Tibial nerve (tissue), 4 donors: ENCODE measurements at regions not wholly inside any gene's neighbourhood (a gene's known extent, or its start where the extent isn't known, plus 50 kb on each side); places are given as distances from the start of the nearest gene placed in this dataset.

ENCODE experiments used
- DNase-seq, 2 donors: peaks; one replicate each; pipeline ENCODE4 v3.0.0-alpha.2; 2019; ENCODE audit warnings: low spot score in 2 of 2
- H3K27ac ChIP-seq, 4 donors: fragments of 200-600 bp; sonication (generic) in 3 of 4; one replicate each; pipeline ENCODE4 v1.5.1; 2017 to 2019; ENCODE audit warnings: mild to moderate bottlenecking in 1 of 4
- H3K27me3 ChIP-seq, 2 donors: fragments of 200-600 bp; sonication (generic) in 1 of 2; one replicate each; pipeline versions ENCODE4 v1.5.1 to v1.6.0; 2017 to 2019
- H3K36me3 ChIP-seq, 3 donors: fragments of 200-600 bp; sonication (generic); one replicate each; pipeline ENCODE4 v1.5.1; 2018 to 2019
- H3K4me1 ChIP-seq, 4 donors: fragments of 200-600 bp; sonication (generic) in 3 of 4; one replicate each; pipeline ENCODE4 v1.5.1; 2017 to 2019
- H3K4me3 ChIP-seq, 4 donors: fragments of 200-600 bp; sonication (generic) in 3 of 4; one replicate each; pipeline ENCODE4 v1.5.1; 2017 to 2019; ENCODE audit warnings: mild to moderate bottlenecking in 1 of 4, moderate library complexity in 1 of 4
- H3K9me3 ChIP-seq, 4 donors: fragments of 200-600 bp; sonication (generic) in 3 of 4; one replicate each; pipeline ENCODE4 v1.5.1; 2017 to 2019
- CTCF ChIP-seq, 5 experiments: fragments of 200-600 bp in 3 of 5; fragments of 450-650 bp in 2 of 5; sonication (generic) in 3 of 5; IDR thresholded peaks; one replicate each; pipeline ENCODE4 v1.5.1; 2016 to 2019; ENCODE audit warnings: antibody characterized with exemption in 5 of 5, mild to moderate bottlenecking in 3 of 5, moderate library complexity in 2 of 5
- EP300 ChIP-seq, 2 donors: sonication (generic); formaldehyde crosslinking; IDR thresholded peaks; one replicate each; pipeline ENCODE4 v1.6.1; 2017; ENCODE audit warnings: antibody characterized with exemption in 2 of 2, mild to moderate bottlenecking in 1 of 2
- POLR2A ChIP-seq, 2 donors: fragments of 450-650 bp; IDR thresholded peaks; one replicate each; pipeline ENCODE4 v1.6.1; 2017; ENCODE audit warnings: antibody characterized with exemption in 2 of 2, mild to moderate bottlenecking in 2 of 2, moderate library complexity in 2 of 2
- WGBS, 2 donors: methylation state at CpG; one replicate each; pipeline ENCODE4 v1.1.5; 2018; 5-methylcytosine and 5-hydroxymethylcytosine counted together

GRCh38 chr2:118207889-118208288, 119.6 kb downstream of the INSIG2 start:
- TF ChIP-seq EP300 (IDR thresholded peaks at IDR 0.05) (no peak), POLR2A (IDR thresholded peaks at IDR 0.05) (no peak), CTCF (IDR thresholded peaks at IDR 0.05) (no peak)
- 67 to 77% methylated on average over 3 to 5 of the region's 5 CpGs for WGBS, 2 donors
- Histone ChIP-seq H3K27ac (no peak overlapping the region), H3K4me1 (no peaks in the 10 kb centered on the region), H3K27me3 (peaks cover 0 to 7% of the 10 kb centered on the region in 2 donors), H3K9me3 (no peaks in the 10 kb centered on the region), H3K36me3 (no peaks in the 10 kb centered on the region), H3K4me3 (no peak overlapping the region)
- no peak for DNase-seq

- H3K27me3 ChIP-seq: peaks cover 0 to 4% of the 10 kb centered on the region in 2 donors
- H3K9me3 ChIP-seq: no peaks in the 10 kb centered on the region
- no peak overlapping the region for H3K27ac ChIP-seq
- no peaks in the 10 kb centered on the region for H3K4me1 ChIP-seq
- no peak overlapping the region for H3K4me3 ChIP-seq
- WGBS, 2 donors: 49 to 51% methylated on average over 8 of the region's 8 CpGs
- DNase-seq: peak in 1 of 2 donors; percentile 32
- TF ChIP-seq CTCF (IDR thresholded peaks at IDR 0.05): peak; percentile 39 to 75 (median 55)
- no peak for TF ChIP-seq EP300 (IDR thresholded peaks at IDR 0.05)
- no peaks in the 10 kb centered on the region for H3K36me3 ChIP-seq
These were observed 114.5 kb downstream of the INSIG2 start for GRCh38 chr2:118202707-118203303.

GRCh38 chr2:118198268-118198667, 110.0 kb downstream of the INSIG2 start:
- H3K27me3 ChIP-seq: no peaks in the 10 kb centered on the region
- no peaks in the 10 kb centered on the region for H3K36me3 ChIP-seq
- DNase-seq: no peak
- no peak overlapping the region for H3K27ac ChIP-seq
- no peaks in the 10 kb centered on the region for H3K4me1 ChIP-seq
- WGBS, 2 donors: 71 to 87% methylated on average over 1 of the region's 1 CpG
- TF ChIP-seq CTCF (IDR thresholded peaks at IDR 0.05) (no peak), POLR2A (IDR thresholded peaks at IDR 0.05) (no peak), EP300 (IDR thresholded peaks at IDR 0.05) (no peak)
- H3K9me3 ChIP-seq: no peaks in the 10 kb centered on the region
- no peak overlapping the region for H3K4me3 ChIP-seq

- 63 to 69% methylated on average over 2 of the region's 2 CpGs for WGBS, 2 donors
- no peaks in the 10 kb centered on the region for H3K27me3 ChIP-seq
These were observed 108.9 kb downstream of the INSIG2 start for GRCh38 chr2:118197011-118197675.

More at GRCh38 chr2:118197011-118197675, 108.9 kb downstream of the INSIG2 start:
- DNase-seq: no peak
- H3K27ac ChIP-seq: no peak overlapping the region
- no peak overlapping the region for H3K4me3 ChIP-seq
- H3K9me3 ChIP-seq: no peaks in the 10 kb centered on the region
- H3K36me3 ChIP-seq: no peaks in the 10 kb centered on the region
- TF ChIP-seq CTCF (IDR thresholded peaks at IDR 0.05) (no peak), POLR2A (IDR thresholded peaks at IDR 0.05) (no peak), EP300 (IDR thresholded peaks at IDR 0.05) (no peak)
- H3K4me1 ChIP-seq: no peaks in the 10 kb centered on the region
